ENCODE measurements at regions not wholly inside any gene's neighbourhood (a gene's known extent, or its start where the extent isn't known, plus 50 kb on each side); places are given as distances from the start of the nearest gene placed in this dataset.

DNA sequence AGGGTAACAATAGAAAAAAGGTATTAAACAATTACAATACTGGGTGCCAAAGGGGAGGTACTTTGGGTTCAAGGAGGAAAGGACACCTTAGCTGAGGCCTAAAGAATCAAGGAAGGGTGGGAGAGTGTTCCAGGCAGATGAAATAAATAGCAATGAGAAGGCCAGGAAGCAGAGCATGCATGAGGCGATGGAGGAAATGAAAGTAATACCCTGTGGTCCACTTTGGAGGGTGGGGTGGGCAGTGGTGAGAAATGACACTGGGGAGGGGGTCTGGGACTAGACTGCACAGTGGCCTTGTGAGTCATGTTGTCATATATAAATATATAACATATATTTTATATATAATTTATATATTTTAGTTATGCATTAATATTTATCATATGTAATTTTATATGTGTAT lies 55.9 kb downstream of the BHLHE40 start:
- TF ChIP-seq, protein P1, sequence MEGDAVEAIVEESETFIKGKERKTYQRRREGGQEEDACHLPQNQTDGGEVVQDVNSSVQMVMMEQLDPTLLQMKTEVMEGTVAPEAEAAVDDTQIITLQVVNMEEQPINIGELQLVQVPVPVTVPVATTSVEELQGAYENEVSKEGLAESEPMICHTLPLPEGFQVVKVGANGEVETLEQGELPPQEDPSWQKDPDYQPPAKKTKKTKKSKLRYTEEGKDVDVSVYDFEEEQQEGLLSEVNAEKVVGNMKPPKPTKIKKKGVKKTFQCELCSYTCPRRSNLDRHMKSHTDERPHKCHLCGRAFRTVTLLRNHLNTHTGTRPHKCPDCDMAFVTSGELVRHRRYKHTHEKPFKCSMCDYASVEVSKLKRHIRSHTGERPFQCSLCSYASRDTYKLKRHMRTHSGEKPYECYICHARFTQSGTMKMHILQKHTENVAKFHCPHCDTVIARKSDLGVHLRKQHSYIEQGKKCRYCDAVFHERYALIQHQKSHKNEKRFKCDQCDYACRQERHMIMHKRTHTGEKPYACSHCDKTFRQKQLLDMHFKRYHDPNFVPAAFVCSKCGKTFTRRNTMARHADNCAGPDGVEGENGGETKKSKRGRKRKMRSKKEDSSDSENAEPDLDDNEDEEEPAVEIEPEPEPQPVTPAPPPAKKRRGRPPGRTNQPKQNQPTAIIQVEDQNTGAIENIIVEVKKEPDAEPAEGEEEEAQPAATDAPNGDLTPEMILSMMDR (IDR thresholded peaks at IDR 0.05; ENCODE audit: low read depth, low read length) = no peak
- TF ChIP-seq POLR2A (IDR thresholded peaks at IDR 0.05; ENCODE audit: extremely low read depth, insufficient read length) (no peak), MYC (IDR thresholded peaks at IDR 0.05; ENCODE audit: low read depth, low read length) (no peak)
- TF ChIP-seq, protein P2, sequence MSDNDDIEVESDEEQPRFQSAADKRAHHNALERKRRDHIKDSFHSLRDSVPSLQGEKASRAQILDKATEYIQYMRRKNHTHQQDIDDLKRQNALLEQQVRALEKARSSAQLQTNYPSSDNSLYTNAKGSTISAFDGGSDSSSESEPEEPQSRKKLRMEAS (IDR thresholded peaks at IDR 0.05; ENCODE audit: low read depth, low read length) = no peak
